Superior temporal gyrus (tissue), 1 donor: ENCODE measurements at regions not wholly inside any gene's neighbourhood (a gene's known extent, or its start where the extent isn't known, plus 50 kb on each side); places are given as distances from the start of the nearest gene placed in this dataset.

Experiments used
- DNase-seq: peaks from one replicate; pipeline ENCODE4 v3.0.0-alpha.2; 2016; ENCODE audit errors: extremely low spot score

DNA sequence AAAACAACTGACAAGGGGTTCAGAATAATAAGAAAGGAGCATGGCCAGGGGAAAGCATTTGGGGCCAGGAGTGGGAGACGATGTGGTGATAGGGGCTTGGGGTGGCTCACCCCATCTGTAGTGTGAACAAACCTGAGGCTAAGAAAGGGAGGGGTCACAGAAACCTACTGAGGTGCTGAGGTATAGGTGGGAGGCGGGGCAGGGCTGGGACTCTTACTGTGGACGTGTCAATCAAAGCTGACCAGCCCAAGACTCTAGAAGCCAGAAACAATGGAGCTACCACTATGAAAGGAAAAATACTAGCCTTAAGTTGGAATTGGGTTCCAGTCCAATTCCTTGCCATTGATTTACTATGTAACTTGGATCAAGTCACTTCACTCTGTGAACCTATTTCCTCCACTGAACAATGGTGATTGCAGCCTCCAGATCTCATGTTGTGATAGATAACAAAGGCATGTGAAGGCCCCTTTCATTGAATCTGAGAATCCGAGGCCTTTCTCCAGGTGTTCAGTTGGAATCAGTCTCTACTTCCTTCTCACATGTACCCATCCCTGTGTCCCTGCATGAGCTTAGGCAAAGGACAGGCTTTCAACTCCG is 260.9 kb upstream of the HES1 start:
- no peak for DNase-seq

DNA sequence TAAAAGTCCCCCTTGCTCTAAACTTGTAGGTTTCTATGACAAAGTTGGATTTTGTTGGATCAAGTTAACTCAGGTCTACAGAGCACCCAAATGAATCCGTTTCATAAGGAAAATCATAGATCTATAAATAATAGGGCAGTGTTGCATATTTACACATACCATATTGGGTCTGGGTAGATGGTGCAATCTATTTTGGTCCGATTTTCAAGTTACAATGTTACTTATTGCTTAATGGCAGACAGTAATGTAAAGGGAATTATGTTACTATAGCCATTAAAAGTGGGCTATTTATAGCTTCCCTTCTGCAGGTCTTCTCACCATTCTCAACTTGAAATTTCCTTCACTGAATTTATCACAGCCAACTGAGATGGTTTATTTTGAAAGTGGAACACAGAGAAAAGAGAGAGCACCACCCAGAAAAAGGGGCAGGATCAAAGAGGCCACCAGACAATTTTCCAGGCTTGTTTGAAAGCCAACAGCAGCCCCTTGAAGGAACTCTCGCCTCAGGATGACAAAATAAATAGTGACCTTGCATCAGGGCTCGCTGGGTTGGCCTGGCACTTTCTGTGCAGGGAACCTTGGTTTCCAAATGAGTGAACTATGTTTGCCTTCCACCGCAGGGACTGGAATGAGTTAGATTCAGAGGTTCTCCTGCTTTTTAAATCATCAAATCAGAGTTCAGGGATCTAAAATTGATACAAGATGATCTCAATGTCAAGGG is 260.2 kb upstream of the HES1 start:
- DNase-seq: no peak

DNA sequence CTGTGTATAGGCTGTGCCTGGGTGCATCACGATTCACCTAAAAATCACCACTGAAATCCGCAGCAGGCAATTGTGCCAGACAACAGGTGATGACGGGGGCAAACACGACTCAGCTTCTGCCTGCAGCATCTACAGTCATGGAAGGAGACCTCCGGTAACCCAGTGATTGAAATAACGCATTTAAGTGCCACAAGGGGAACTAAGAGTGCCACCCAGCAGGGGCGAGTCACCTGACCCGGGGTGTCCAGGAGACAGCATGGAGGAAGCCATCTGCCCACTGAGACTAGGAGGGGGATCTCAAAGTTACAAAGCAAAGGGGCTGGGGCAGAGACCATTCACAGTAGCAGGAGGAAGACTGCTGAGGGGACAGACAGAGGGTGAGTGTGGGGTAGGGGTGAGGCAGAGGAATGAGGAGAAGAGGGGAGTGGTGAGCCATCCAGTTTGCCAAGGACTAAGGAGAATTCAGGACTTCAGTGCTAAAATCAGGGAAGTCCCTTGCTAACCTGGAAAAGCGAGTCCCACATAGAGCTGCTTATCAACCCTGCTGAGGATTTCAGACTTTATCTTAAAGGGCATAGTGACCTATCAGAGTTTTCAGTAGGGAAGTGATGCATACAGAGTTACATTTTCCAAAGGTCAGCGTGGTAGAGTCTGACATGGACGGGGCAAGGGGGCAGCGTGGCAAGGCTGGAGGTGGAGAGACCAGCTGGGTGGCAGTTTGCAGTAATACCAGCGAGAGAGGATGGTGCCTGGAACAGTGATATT is 256.7 kb upstream of the HES1 start:
- DNase-seq: no peak

DNA sequence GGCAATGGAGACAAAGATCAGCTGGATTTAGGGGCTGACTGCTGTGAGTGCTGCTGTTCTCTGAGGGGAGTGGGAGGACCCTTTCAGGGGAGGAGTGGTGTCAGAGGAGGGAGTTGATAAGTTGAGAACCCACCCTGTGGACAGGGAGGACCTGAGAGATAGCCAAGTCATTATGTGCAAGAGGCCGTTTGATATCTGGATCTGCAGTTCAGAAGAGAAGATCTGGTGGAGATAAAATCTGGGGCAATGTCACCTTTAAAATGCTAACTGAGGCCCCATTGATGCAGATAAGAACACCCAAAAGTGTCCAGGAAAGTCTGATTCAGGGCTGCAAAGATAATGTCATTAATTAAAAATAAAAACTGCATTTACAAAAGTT is 256.1 kb upstream of the HES1 start:
- DNase-seq: no peak

DNA sequence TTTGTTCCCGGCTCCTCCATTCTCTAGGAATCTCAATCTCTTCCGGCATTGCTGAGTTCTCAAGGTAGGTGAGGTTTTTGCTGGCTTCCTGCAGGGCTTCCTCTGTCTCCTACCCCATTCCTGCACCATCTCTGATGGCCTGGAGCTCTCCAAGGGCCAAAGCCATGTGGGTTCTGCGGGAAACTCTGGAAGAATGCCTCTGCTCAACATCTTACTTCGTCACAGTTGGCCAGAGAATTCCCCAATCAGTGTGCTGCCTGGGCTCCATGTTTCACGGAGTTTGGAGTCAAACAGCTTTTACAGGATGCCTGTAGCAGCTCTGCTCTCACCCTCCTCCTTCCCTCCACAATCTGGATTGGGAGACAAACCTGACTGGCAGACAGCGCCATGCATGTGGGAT is 253.9 kb upstream of the HES1 start:
- DNase-seq: no peak

DNA sequence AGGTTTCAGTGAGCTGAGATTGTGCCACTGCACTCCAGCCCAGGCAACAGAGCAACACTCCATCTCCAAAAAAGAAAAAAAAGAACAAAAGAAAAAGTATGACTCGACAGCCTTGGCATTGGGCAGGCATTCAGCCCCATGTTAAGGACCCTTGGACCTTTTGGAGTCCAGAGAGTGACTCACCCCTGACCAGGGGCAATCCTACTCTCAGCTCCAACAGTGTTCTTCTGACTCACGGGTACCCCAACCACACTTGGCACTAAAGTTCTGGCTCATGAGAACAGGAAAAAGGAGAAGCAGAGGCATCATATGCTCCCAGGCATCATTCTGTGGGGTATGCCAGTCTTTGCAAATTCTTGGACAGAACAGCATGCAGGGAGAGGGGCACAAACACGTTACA is 252.4 kb upstream of the HES1 start:
- DNase-seq: no peak

DNA sequence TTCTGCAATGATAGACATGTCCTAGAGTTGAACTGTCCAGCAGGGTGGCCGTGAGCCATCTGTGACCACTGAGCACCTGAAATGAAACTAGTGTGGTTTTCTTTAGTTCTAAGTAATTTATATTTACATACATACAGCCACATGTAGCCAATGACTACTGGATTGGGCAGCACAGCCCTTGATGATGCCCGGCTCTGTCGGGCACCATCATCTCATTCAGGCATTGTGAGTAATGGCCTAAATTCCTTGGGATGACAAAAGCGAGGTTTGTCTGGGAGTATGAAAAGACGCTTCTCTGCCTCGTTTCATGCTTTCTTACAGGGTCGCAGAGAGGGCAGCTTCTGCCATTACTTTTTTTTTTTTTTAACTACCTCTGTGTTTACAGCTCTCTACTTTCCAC is 251.9 kb upstream of the HES1 start:
- DNase-seq: no peak

DNA sequence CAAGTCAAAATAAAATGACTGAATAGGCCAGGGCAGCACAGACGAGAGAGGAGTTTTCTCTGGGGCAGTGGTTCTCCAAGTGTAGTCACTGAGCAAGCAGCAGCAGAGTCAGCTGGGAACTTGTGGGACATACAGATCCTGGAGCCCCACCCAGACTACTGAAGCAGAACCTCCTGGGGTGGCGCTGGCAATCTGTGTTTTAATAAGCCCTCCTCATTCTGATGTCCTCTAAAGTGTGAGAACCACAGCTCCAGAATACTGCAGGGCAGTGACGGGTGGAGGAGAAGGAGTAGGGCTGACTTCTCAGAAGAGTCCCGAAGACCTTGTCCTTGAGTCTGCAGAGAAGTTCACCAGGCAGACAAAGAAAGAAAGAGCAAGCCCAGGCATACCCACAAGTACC is 251.3 kb upstream of the HES1 start:
- DNase-seq: no peak

DNA sequence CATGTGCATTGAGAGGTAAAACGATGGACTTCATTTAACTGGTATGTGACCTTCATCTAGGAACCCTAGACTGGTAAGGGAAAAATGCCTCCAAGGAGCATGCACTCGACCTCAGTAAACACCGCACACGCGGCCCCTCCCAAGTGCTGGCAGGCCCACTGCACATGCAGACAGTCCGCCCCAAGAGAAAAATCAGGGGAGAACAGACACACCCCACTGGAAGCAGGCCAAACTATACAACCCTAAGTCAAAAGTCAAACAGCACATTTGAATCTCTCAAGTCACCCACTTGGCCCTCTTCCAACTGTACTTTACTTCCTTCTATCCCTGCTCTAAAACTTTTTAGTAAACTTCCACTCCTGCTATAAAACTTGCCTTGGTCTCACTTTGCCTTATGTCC is 250.1 kb upstream of the HES1 start:
- DNase-seq: no peak

DNA sequence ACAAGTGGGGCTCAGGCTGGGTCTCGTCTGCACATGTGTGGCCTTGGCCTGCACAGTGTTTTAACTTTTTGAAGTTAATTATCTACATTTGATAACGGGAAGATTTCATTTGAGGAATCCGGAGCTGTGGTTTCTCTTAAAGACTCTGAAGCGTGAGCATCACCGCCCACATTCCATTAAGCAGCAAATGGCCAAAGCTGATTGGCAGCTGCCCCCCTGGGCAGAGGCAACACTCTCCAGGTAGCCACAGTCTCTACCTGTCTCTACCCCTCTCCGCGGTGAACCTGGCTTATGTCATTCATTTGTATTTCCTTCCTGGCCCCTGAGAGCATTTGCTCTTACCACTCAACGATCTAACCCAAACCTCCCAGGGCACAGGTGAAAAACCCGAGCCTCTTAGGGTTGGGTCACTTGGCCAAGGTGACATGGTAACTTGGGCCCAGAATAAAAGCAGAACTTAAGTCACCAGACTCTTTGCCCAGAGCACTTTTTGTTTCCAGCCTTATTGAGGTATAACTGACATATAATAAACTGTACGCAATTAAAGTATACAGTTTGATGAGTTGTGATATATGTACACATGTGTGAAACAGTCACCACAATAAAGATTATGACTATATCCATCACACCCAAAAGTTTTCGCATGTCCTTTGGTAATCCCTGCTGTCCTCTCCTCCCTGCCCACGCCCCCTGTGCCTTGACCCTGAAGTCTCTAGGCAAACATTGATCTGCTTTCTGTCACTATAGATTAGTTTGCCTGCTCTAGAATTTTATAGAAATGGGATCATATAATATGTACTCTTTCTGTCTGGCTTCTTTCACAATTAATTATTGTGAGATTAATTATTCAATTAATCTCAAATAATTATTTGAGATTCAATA is 245.7 kb upstream of the HES1 start:
- DNase-seq: no peak

DNA sequence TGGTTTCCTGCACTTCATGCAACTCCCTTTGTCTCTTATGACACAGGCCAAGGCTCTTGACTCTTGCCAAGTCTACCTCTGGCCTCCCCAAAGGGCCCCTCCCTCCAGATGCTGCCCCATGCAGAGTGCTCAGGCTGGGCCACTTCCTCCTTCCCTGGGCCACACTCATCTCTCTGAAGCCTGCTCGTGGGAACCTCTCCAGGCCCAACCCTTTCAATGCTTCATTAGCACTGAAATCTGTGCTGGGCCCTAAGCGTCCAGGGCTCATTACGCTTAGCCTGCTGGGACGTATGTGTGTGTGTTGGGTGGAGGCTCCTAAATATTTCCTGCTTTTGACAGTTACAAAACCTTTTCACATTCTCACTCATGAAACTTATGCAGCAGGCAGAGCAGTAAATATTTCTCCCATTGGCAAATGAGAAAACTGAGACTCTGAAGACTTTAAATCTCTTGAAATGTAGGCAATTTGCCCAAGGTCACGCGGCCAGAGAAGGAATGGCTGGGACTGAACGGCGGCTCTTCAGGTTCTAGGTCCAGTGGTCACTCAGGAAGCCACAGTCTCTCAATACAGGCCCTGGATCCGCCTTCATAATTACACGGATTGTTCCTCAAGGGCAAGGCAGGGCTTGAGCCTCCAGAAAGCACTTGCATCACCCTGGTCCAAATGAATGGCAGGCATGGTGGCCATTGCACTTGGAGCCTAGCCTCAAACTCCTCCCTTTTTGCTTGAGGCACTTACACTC is 241.7 kb upstream of the HES1 start:
- DNase-seq: no peak

DNA sequence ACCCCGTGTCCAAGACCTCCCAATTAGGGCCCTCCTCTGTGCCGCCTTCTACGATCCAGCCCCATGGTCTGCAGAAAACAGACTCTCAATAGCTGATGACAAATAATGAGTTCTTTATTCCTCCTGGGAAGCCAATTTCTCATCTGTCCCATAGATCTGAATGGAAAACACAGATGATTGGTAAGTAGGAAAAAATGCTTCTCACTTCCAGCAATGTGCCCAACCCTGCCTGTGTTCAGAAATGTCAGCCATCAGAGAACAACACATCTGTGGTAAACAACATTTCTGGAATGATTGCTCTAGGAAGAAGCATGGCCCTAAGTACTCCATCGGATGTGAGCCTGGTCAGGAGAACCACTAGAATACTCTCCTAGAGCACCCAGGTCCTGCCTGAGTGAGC is 240.5 kb upstream of the HES1 start:
- DNase-seq: no peak

DNA sequence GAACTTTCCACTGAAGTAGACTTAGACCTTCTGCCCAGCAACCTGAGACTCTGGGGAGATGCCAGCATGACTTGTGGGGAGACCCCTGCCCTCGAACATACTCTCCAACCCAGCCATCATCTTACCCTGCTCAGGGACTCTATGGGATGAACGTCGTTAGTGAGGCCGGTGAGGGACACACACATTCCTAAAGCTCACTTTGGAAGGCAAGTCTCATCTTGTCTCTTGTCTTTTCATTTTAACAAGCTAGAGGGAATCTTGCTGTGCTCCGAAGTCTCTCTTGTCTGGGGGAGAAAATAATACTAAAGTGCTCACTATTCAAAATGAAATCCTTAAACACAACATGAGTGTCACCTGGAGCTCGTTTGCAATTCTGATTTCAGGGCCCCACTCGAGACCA is 239.5 kb upstream of the HES1 start:
- no peak for DNase-seq

DNA sequence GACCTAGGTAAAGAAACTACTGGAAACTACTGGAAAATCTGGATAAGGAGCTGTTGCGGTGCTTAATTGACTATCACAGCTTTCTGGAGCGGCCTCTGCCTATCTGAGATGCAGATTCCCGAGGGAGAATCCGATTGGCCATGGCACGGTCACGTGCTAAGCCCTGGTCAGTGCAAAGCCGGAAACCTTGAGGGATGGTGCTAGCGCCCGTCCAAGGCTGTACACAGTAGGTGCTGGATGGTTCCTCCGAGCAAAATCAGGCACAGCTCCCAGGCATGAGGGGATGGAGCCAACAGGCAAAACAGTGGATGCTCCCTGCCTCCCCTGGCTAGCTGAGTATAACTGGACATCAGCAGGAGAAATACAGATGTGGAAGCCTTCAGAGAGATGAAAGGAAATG is 238.7 kb upstream of the HES1 start:
- no peak for DNase-seq

DNA sequence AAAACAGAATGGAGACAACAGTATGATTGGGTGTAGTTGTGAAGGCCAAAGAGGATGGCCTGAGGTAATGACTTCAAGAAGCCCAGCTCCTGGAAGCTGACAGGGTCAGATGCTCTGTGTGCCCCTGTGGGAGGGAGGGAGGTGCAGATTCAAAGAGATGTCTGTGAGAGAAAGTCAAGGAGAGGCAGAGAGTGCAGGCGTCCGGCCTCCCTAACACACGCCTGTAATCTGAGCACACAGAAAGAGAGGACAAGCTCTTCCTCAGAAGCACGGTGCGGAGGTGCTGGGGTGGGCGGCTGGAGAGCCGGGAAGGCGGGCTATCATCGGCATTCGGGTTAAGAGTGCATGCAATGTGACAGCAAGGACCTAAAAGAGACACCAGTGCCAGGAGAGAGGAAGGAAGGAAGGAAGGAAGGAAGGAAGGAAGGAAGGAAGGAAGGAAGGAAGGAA is 238.2 kb upstream of the HES1 start:
- DNase-seq: no peak

DNA sequence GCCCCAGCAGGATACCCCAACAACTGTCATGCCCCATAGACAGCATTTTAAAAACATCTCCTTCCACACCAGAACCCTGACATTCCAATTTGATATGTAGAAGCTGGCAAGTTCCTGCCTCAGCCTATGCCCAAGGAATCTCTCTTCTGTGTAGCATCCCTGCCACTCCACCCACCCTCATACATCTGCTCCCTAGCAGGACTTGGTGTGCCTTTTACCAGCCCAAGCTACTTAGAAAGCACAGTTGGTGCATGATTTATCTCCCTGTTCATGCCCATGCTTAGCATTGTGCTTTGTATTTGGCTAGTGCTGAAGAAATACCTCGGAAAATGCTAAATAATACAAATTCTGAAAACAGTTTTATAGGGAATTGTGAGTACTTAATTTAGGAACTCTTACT is 236.9 kb upstream of the HES1 start:
- peak; percentile 21 for DNase-seq

DNA sequence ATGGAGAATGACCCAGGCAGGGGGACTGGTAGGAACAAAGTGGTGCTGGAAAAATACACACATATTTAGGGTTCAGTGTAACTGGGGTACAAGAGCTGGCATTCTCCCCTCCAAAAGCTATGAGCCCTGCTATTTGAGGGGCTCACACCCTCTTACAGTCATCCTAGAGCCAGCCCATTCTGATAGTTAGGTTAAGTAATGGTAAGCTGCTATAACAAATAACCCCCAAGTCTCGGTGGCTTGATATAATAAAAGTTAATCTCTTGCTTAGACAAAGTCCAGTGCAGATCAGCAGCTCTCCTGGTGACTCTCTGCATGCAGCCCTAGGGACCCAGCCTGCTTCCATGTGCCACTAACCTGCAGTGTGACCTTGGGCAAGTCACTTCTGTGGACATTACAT is 234.9 kb upstream of the HES1 start:
- DNase-seq: no peak

DNA sequence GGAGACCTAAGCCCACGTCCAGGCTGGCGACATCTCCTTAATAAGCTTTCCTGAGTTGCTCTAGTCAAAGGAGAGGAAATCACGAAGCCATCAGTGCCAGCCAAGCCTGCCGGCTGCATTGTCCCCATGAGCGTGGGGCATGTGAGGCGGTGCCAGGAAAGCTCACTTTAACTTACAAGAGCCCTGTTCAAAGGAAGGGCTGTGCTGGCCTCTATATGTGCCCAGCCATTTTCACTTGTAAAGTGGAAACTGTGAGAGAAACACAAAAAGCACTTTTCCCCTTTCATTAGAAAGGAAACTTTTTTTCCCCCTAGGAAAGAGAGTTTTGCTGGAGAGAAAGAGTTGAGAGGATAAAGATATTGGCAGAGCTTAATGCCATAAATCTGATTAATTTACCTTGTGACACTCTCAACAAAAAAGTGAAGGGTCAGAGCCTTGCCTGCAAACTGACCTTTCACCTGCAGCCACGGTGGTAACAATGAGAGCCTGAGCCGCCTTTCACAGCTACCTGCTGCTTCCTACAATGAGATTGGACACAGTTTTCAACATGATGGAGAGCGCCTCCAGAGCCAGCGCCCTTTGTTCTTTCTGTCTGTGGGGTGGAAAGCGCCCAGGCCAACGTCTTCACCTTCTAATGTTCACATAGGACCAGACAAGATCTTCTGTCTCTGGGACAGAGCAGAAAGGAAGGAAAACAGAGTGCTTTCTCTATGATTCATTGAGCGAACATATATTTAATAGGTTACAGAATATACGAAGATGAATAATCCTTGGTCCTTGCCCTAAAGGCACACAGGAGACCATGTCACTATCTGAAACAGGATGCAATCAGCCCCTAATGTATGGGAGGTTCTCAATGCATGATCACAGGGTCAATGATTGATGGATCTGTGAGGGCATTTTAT is 233.1 kb upstream of the HES1 start:
- no peak for DNase-seq

DNA sequence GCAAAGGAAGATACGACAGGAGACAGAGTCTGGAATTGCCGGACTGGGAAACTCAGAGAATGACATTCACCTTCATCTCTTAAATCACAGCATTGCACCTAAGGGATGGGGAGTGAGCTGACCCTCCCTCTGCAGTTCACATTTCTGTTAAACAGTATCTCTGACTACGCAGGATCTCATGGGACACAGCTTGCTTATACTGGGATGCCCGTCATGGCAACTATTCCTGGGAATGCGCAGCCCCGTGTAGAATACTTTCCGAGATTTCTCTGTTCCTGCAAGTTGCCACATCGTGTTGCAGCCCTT is 232.5 kb upstream of the HES1 start:
- no peak for DNase-seq

DNA sequence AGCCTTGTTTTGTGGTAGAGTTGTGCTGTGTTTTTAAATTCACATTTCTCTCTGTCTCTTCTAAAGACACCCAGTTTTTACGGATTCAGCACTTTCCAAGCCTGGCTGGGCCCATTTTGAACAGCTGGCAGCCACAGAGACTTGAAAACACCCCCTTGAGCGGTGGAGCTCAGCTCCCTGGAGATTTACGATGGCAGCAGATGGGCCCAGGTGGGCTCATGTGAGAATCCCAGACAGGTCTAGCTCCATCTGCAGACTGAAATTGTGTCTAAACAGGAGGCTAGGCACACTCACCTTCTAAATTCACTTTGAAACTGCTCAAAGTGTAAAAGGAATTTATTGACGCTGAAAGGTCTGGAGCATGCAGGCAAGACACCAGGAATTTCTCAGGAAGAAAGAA is 232.0 kb upstream of the HES1 start:
- DNase-seq: no peak
